Body of pancreas (tissue), 4 donors: ENCODE measurements at regions not wholly inside any gene's neighbourhood (a gene's known extent, or its start where the extent isn't known, plus 50 kb on each side); places are given as distances from the start of the nearest gene placed in this dataset.

ENCODE experiments used
- ATAC-seq: fragments of 150-250 bp; one replicate; pipeline ENCODE4 v1.9.1; 2016
- DNase-seq, 4 donors: peaks; one replicate each; pipeline ENCODE4 v3.0.0-alpha.2; 2019
- H3K27ac ChIP-seq, 4 donors: fragments of 200-600 bp; sonication (generic); 1 replicate in 3 of 4; 2 replicates in 1 of 4; pipeline versions ENCODE4 v1.5.1 to v1.6.1; 2016 to 2019; ENCODE audit warnings: mild to moderate bottlenecking in 1 of 4, mixed read lengths in 1 of 4, moderate library complexity in 1 of 4
- H3K27me3 ChIP-seq, 2 donors: fragments of 200-600 bp; sonication (generic); one replicate each; pipeline ENCODE4 v1.6.0; 2016; ENCODE audit warnings: mild to moderate bottlenecking in 1 of 2
- H3K36me3 ChIP-seq, 2 donors: fragments of 200-600 bp; sonication (generic); replicated peaks in 1 of 2; 2 replicates each; pipeline ENCODE4 v1.5.1; 2016; ENCODE audit warnings: low read depth in 2 of 2; ENCODE audit not compliant: insufficient read depth in 1 of 2
- H3K4me1 ChIP-seq: fragments of 200-600 bp; sonication (generic); one replicate; pipeline ENCODE4 v1.6.0; 2016
- H3K4me3 ChIP-seq, 2 donors: fragments of 200-600 bp; sonication (generic); 1 replicate in 1 of 2; 2 replicates in 1 of 2; pipeline ENCODE4 v1.5.1; 2016 to 2019
- H3K9me3 ChIP-seq, 3 donors: fragments of 200-600 bp; sonication (generic); 1 replicate in 2 of 3; 2 replicates in 1 of 3; pipeline ENCODE4 v1.5.1; 2016
- CTCF ChIP-seq, 7 experiments: fragments of 450-650 bp in 4 of 7; fragments of 200-600 bp in 3 of 7; sonication (generic) in 3 of 7; IDR thresholded peaks; one replicate each; pipeline ENCODE4 v1.5.1; 2016 to 2019; ENCODE audit warnings: antibody characterized with exemption in 7 of 7
- POLR2A ChIP-seq, 3 donors: fragments of 450-650 bp; IDR thresholded peaks; one replicate each; pipeline ENCODE4 v1.6.1; 2016; ENCODE audit warnings: antibody characterized with exemption in 3 of 3, mild to moderate bottlenecking in 2 of 3
- WGBS, 2 donors: methylation state at CpG; one replicate each; pipeline ENCODE4 v1.1.5; 2017; 5-methylcytosine and 5-hydroxymethylcytosine counted together
- intact Hi-C: fragments of 100-400 bp; cut with DNase I; formaldehyde crosslinking; loops from one replicate; pipeline ENCODE4 v1.15.1; 2023

- Histone ChIP-seq H3K9me3 (no peaks in the 10 kb centered on the region), H3K36me3 (no peaks in the 10 kb centered on the region), H3K4me1 (peaks cover 16% of the 10 kb centered on the region), H3K27ac (no peak overlapping the region), H3K27me3 (peaks cover 0 to 34% of the 10 kb centered on the region in 2 donors), H3K4me3 (no peak overlapping the region)
- DNase-seq (no peak), ATAC-seq (no peak)
- intact Hi-C loops, result no loop called here
- WGBS, 2 donors, result 2 to 4% methylated on average over 45 to 51 of the region's 51 CpGs
- TF ChIP-seq CTCF (IDR thresholded peaks at IDR 0.05) (no peak), POLR2A (IDR thresholded peaks at IDR 0.05) (no peak)
These were observed 86.6 kb downstream of the NR2F2 start for GRCh38 chr15:96416934-96417759.

GRCh38 chr15:96417760-96418130 is 87.2 kb downstream of the NR2F2 start:
- peaks cover 0 to 37% of the 10 kb centered on the region in 2 donors for H3K27me3 ChIP-seq
- no peak overlapping the region for H3K4me3 ChIP-seq
- no peak for DNase-seq
- H3K4me1 ChIP-seq, result peaks cover 16% of the 10 kb centered on the region
- no peak for ATAC-seq
- 8 to 9% methylated on average over 14 of the region's 14 CpGs for WGBS, 2 donors
- intact Hi-C loops, result no loop called here
- no peaks in the 10 kb centered on the region for H3K9me3 ChIP-seq
- TF ChIP-seq POLR2A (IDR thresholded peaks at IDR 0.05) (no peak), CTCF (IDR thresholded peaks at IDR 0.05) (no peak)
- H3K36me3 ChIP-seq, result no peaks in the 10 kb centered on the region
- H3K27ac ChIP-seq, result no peak overlapping the region

GRCh38 chr15:96418146-96418545 is 87.6 kb downstream of the NR2F2 start:
- 7% methylated on average over 2 of the region's 2 CpGs for WGBS, 2 donors
- TF ChIP-seq CTCF (IDR thresholded peaks at IDR 0.05) (no peak), POLR2A (IDR thresholded peaks at IDR 0.05) (no peak)
- Histone ChIP-seq H3K27ac (no peak overlapping the region), H3K27me3 (peaks cover 0 to 37% of the 10 kb centered on the region in 2 donors), H3K4me3 (no peak overlapping the region), H3K4me1 (peaks cover 16% of the 10 kb centered on the region), H3K36me3 (no peaks in the 10 kb centered on the region), H3K9me3 (no peaks in the 10 kb centered on the region)
- no peak for DNase-seq
- intact Hi-C loops, result no loop called here
- ATAC-seq, result no peak

GRCh38 chr15:96421178-96421601 is 90.7 kb downstream of the NR2F2 start:
- no peak for TF ChIP-seq CTCF (IDR thresholded peaks at IDR 0.05)
- no peak for TF ChIP-seq POLR2A (IDR thresholded peaks at IDR 0.05)
- Histone ChIP-seq H3K27ac (no peak overlapping the region), H3K9me3 (no peaks in the 10 kb centered on the region), H3K4me3 (no peak overlapping the region), H3K27me3 (peaks cover 0 to 41% of the 10 kb centered on the region in 2 donors), H3K4me1 (peaks cover 13% of the 10 kb centered on the region), H3K36me3 (no peaks in the 10 kb centered on the region)
- WGBS, 2 donors, result 20 to 23% methylated on average over 8 of the region's 8 CpGs
- intact Hi-C loops, result no loop called here
- DNase-seq (no peak), ATAC-seq (no peak)

- Histone ChIP-seq H3K36me3 (no peaks in the 10 kb centered on the region), H3K4me3 (no peak overlapping the region), H3K4me1 (peaks cover 4% of the 10 kb centered on the region), H3K27ac (no peak overlapping the region), H3K27me3 (peaks cover 0 to 37% of the 10 kb centered on the region in 2 donors), H3K9me3 (no peaks in the 10 kb centered on the region)
- no peak for TF ChIP-seq CTCF (IDR thresholded peaks at IDR 0.05)
- no peak for TF ChIP-seq POLR2A (IDR thresholded peaks at IDR 0.05)
- ATAC-seq (no peak), DNase-seq (no peak)
- 12 to 15% methylated on average over 7 of the region's 7 CpGs for WGBS, 2 donors
- intact Hi-C loops, result no loop called here
These were observed 91.6 kb downstream of the NR2F2 start for GRCh38 chr15:96422125-96422524.
